HEK293 (cell line): ENCODE measurements at regions not wholly inside any gene's neighbourhood (a gene's known extent, or its start where the extent isn't known, plus 50 kb on each side); places are given as distances from the start of the nearest gene placed in this dataset.

ENCODE experiments used
- CTCF ChIA-PET: fragments of 350-600 bp; formaldehyde crosslinking; extraction: SDS; loops from one replicate; lab custom pipeline; 2021; ENCODE audit warnings: antibody characterized with exemption; lab: Yijun Ruan, JAX
- POLR2A ChIA-PET: fragments of 300-600 bp; formaldehyde crosslinking; extraction: SDS; loops from one replicate; lab custom pipeline; 2020; ENCODE audit warnings: antibody characterized with exemption, inconsistent platforms; lab: Yijun Ruan, JAX
- H3K27ac ChIP-seq: fragments of 200-500 bp; sonication (Bioruptor generic); 2 replicates; pipeline ENCODE4 v1.5.1; 2014; ENCODE audit warnings: low read depth, low read length, control low read depth, inconsistent platforms; ENCODE audit errors: extremely low read depth
- H3K36me3 ChIP-seq, 2 experiments: fragments of 200-500 bp in 1 of 2; sonication (Bioruptor generic) in 1 of 2; 1 replicate in 1 of 2; 2 replicates in 1 of 2; pipeline ENCODE4 v1.5.1; 2014 to 2017; ENCODE audit warnings: inconsistent platforms in 2 of 2, low read length in 2 of 2; ENCODE audit not compliant: control insufficient read depth in 2 of 2, insufficient read depth in 1 of 2
- H3K4me1 ChIP-seq: fragments of 200-500 bp; sonication (Bioruptor generic); 2 replicates; pipeline ENCODE4 v1.5.1; 2014; ENCODE audit warnings: mild to moderate bottlenecking, low read length, inconsistent platforms; ENCODE audit not compliant: control insufficient read depth, insufficient read depth
- H3K4me3 ChIP-seq: 2 replicates; pipeline ENCODE4 v1.5.1; 2011; ENCODE audit warnings: low read depth, mild to moderate bottlenecking, control low read depth, low read length, moderate library complexity
- H3K9me3 ChIP-seq: fragments of 200-500 bp; sonication (Bioruptor generic); 2 replicates; pipeline ENCODE4 v1.5.1; 2014; ENCODE audit warnings: low read depth, low read length, inconsistent platforms; ENCODE audit not compliant: control insufficient read depth, insufficient read depth
- EGR2 ChIP-seq: fragments of 450-650 bp; formaldehyde crosslinking; IDR thresholded peaks from 2 replicates; pipeline ENCODE4 v1.5.1; 2016; ENCODE audit warnings: low read depth, missing biosample characterization, missing genetic modification characterization
- HOXA7 ChIP-seq: sonication (generic); formaldehyde crosslinking; IDR thresholded peaks from 2 replicates; pipeline ENCODE4 v1.8.1; 2022; ENCODE audit warnings: missing genetic modification reagents, borderline replicate concordance
- KLF1 ChIP-seq: fragments of 450-650 bp; formaldehyde crosslinking; IDR thresholded peaks from 2 replicates; pipeline ENCODE4 v1.5.1; 2016; ENCODE audit warnings: missing biosample characterization, missing genetic modification characterization
- KLF17 ChIP-seq: fragments of 450-650 bp; formaldehyde crosslinking; IDR thresholded peaks from 2 replicates; pipeline ENCODE4 v1.5.1; 2016; ENCODE audit warnings: missing biosample characterization, missing genetic modification characterization
- OSR2 ChIP-seq: fragments of 450-650 bp; formaldehyde crosslinking; IDR thresholded peaks from 2 replicates; pipeline ENCODE4 v1.5.1; 2016; ENCODE audit warnings: missing biosample characterization, missing genetic modification characterization
- PRDM4 ChIP-seq: fragments of 450-650 bp; formaldehyde crosslinking; IDR thresholded peaks from 2 replicates; pipeline ENCODE4 v1.5.1; 2017; ENCODE audit warnings: missing biosample characterization, missing genetic modification characterization
- REPIN1 ChIP-seq: fragments of 450-650 bp; formaldehyde crosslinking; IDR thresholded peaks from 2 replicates; pipeline ENCODE4 v1.5.1; 2017; ENCODE audit warnings: missing biosample characterization, missing genetic modification characterization, low read depth
- SP2 ChIP-seq: fragments of 450-650 bp; formaldehyde crosslinking; IDR thresholded peaks from 2 replicates; pipeline ENCODE4 v1.5.1; 2016; ENCODE audit warnings: missing biosample characterization, missing genetic modification characterization
- YY1 ChIP-seq: fragments of 450-650 bp; formaldehyde crosslinking; IDR thresholded peaks from 2 replicates; pipeline ENCODE4 v1.5.1; 2018; ENCODE audit warnings: missing biosample characterization, missing genetic modification characterization
- ZBTB48 ChIP-seq: fragments of 450-650 bp; formaldehyde crosslinking; IDR thresholded peaks from 2 replicates; pipeline ENCODE4 v1.5.1; 2016; ENCODE audit warnings: missing biosample characterization, missing genetic modification characterization
- ZBTB8A ChIP-seq: fragments of 450-650 bp; formaldehyde crosslinking; IDR thresholded peaks from 2 replicates; pipeline ENCODE4 v1.5.1; 2016; ENCODE audit warnings: missing biosample characterization, missing genetic modification characterization
- ZFHX2 ChIP-seq: fragments of 450-650 bp; formaldehyde crosslinking; conservative IDR thresholded peaks from 2 replicates; pipeline ENCODE4 v1.5.1; 2016; ENCODE audit warnings: missing biosample characterization, missing genetic modification characterization
- ZFP3 ChIP-seq: fragments of 450-650 bp; formaldehyde crosslinking; IDR thresholded peaks from 2 replicates; pipeline ENCODE4 v1.5.1; 2016; ENCODE audit warnings: low read depth, missing biosample characterization, missing genetic modification characterization
- ZNF311 ChIP-seq: fragments of 450-650 bp; formaldehyde crosslinking; IDR thresholded peaks from 2 replicates; pipeline ENCODE4 v1.5.1; 2017; ENCODE audit warnings: missing biosample characterization, missing genetic modification characterization, borderline replicate concordance
- ZNF416 ChIP-seq: fragments of 450-650 bp; formaldehyde crosslinking; IDR thresholded peaks from 2 replicates; pipeline ENCODE4 v1.5.1; 2016; ENCODE audit warnings: missing biosample characterization, missing genetic modification characterization
- ZNF423 ChIP-seq: fragments of 450-650 bp; formaldehyde crosslinking; IDR thresholded peaks from 2 replicates; pipeline ENCODE4 v1.5.1; 2016; ENCODE audit warnings: missing biosample characterization, missing genetic modification characterization
- ZNF426 ChIP-seq: fragments of 450-650 bp; formaldehyde crosslinking; IDR thresholded peaks from 2 replicates; pipeline ENCODE4 v1.5.1; 2017; ENCODE audit warnings: missing biosample characterization, missing genetic modification characterization, mild to moderate bottlenecking, inconsistent platforms, moderate library complexity
- ZNF521 ChIP-seq: fragments of 450-650 bp; formaldehyde crosslinking; IDR thresholded peaks from 2 replicates; pipeline ENCODE4 v1.5.1; 2017; ENCODE audit warnings: missing biosample characterization, mild to moderate bottlenecking, missing genetic modification characterization
- ZNF571 ChIP-seq: fragments of 450-650 bp; formaldehyde crosslinking; IDR thresholded peaks from 2 replicates; pipeline ENCODE4 v1.5.0; 2017; ENCODE audit warnings: missing biosample characterization, missing genetic modification characterization
- ZNF707 ChIP-seq: fragments of 450-650 bp; formaldehyde crosslinking; IDR thresholded peaks from 2 replicates; pipeline ENCODE4 v1.5.1; 2016; ENCODE audit warnings: missing biosample characterization, missing genetic modification characterization
- ZNF76 ChIP-seq: fragments of 450-650 bp; formaldehyde crosslinking; IDR thresholded peaks from 2 replicates; pipeline ENCODE4; 2016; ENCODE audit warnings: low read depth, missing biosample characterization, missing genetic modification characterization, borderline replicate concordance
- ZNF768 ChIP-seq: fragments of 450-650 bp; formaldehyde crosslinking; IDR thresholded peaks from 2 replicates; pipeline ENCODE4 v1.5.1; 2018; ENCODE audit warnings: missing biosample characterization, mild to moderate bottlenecking, missing genetic modification characterization
- ZNF785 ChIP-seq: fragments of 450-650 bp; formaldehyde crosslinking; IDR thresholded peaks from 2 replicates; pipeline ENCODE4 v1.5.1; 2016; ENCODE audit warnings: missing biosample characterization, missing genetic modification characterization
- ZNF791 ChIP-seq: fragments of 450-650 bp; formaldehyde crosslinking; IDR thresholded peaks from 2 replicates; pipeline ENCODE4 v1.5.1; 2016; ENCODE audit warnings: missing biosample characterization, missing genetic modification characterization
- ZNF843 ChIP-seq: fragments of 450-650 bp; formaldehyde crosslinking; IDR thresholded peaks from 2 replicates; pipeline ENCODE4 v1.5.1; 2016; ENCODE audit warnings: missing biosample characterization, missing genetic modification characterization
- ZXDB ChIP-seq: fragments of 450-650 bp; formaldehyde crosslinking; IDR thresholded peaks from 2 replicates; pipeline ENCODE4 v1.5.1; 2016; ENCODE audit warnings: missing biosample characterization, missing genetic modification characterization
- TF ChIP-seq, protein P1 (sequence below): fragments of 450-650 bp; formaldehyde crosslinking; IDR thresholded peaks from 2 replicates; pipeline ENCODE4 v1.5.1; 2016; ENCODE audit warnings: missing biosample characterization, missing genetic modification characterization

DNA sequence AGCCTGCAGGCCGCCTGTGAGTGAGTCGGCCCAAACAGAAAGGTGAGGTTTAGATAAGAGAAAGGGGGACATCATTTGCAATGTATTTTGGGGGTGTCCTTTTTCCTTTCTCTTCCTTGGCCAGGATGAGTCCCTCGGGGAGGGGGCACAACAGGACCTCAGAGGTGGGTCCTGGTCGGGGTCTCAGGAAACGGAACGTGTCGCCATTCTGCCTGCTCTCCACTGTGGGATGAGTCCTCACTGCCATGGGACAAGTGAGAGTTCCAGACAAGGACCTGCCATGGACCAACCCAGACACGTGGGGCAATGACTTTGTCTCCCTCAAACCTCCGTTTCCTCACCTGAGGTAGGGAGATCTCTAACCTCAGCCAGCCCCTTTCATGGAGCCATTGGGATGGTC is 67.9 kb upstream of the TAF1B start (continued):
- TF ChIP-seq KLF17 (tag by site-specific recombination) (no peak), ZNF843 (tag by site-specific recombination) (no peak), ZNF707 (tag by site-specific recombination) (no peak), ZNF521 (tag by site-specific recombination) (no peak), OSR2 (tag by site-specific recombination) (no peak), ZFP3 (no peak), ZXDB (tag by site-specific recombination) (no peak)
- TF ChIP-seq, protein P1, sequence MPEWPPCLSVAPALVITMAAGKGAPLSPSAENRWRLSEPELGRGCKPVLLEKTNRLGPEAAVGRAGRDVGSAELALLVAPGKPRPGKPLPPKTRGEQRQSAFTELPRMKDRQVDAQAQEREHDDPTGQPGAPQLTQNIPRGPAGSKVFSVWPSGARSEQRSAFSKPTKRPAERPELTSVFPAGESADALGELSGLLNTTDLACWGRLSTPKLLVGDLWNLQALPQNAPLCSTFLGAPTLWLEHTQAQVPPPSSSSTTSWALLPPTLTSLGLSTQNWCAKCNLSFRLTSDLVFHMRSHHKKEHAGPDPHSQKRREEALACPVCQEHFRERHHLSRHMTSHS, result no peak
- TF ChIP-seq, all 188 proteins: peak for 0

- Histone ChIP-seq H3K4me3 (no peak overlapping the region), H3K9me3 (no peaks in the 10 kb centered on the region), H3K27ac (no peak overlapping the region), H3K36me3 (no peaks in the 10 kb centered on the region), H3K4me1 (no peaks in the 10 kb centered on the region)
- no peak for TF ChIP-seq ZFHX2 (tag by site-specific recombination)
- TF ChIP-seq REPIN1 (tag by site-specific recombination), result no peak
- TF ChIP-seq YY1, result no peak
- no peak for TF ChIP-seq ZNF426 (tag by site-specific recombination)
- no peak for TF ChIP-seq ZNF423 (tag by site-specific recombination)
- TF ChIP-seq SP2, result no peak
- TF ChIP-seq ZNF785 (tag by site-specific recombination), result no peak
- TF ChIP-seq ZNF791 (tag by site-specific recombination), result no peak
- no peak for TF ChIP-seq PRDM4 (tag by site-specific recombination)
- TF ChIP-seq ZNF416, result no peak
- TF ChIP-seq KLF1, result no peak
- no peak for TF ChIP-seq ZBTB48
- no peak for TF ChIP-seq ZBTB8A (tag by site-specific recombination)
- ChIA-PET CTCF (no interaction called here), POLR2A (no interaction called here)
Measured at GRCh38 chr2:9775999-9776712, 67.1 kb upstream of the TAF1B start.

- no peaks in the 10 kb centered on the region for H3K4me1 ChIP-seq
- H3K9me3 ChIP-seq, result no peaks in the 10 kb centered on the region
- no peak overlapping the region for H3K4me3 ChIP-seq
- POLR2A ChIA-PET, result interaction anchor here (1.0 kb wide), 1 partner anchor 146 kb away, joined by 3 read pairs; the partner anchor contains the start of gene YWHAQ
- no peak overlapping the region for H3K27ac ChIP-seq
- no peaks in the 10 kb centered on the region for H3K36me3 ChIP-seq
- TF ChIP-seq ZNF76 (tag by site-specific recombination), result no peak
- TF ChIP-seq EGR2 (tag by site-specific recombination), result no peak
- no peak for TF ChIP-seq ZNF571 (tag by site-specific recombination)
- no peak for TF ChIP-seq ZNF768 (tag by site-specific recombination)
- TF ChIP-seq HOXA7 (CRISPR knock-in tag), result no peak
- TF ChIP-seq ZNF311 (tag by site-specific recombination), result no peak
- CTCF ChIA-PET, result interaction anchor here (1.0 to 1.5 kb wide), 4 partner anchors 11 to 270 kb away, joined by 3 to 8 read pairs (median 4); no protein-coding TSS in a partner anchor
Measured at GRCh38 chr2:9777081-9777480, 66.2 kb upstream of the TAF1B start.
